A673 (cell line): ENCODE measurements at regions not wholly inside any gene's neighbourhood (a gene's known extent, or its start where the extent isn't known, plus 50 kb on each side); places are given as distances from the start of the nearest gene placed in this dataset.

ENCODE experiments used
- BruUV-seq: library from RNA; stranded (reverse); fragments of 400-500 nt; replicated peaks from 2 replicates; lab custom pipeline; 2021; lab: Mats Ljungman, UMichigan
- CTCF ChIA-PET: fragments of 300-600 bp; sonication (Branson Sonifier 250); formaldehyde crosslinking; loops from one replicate; lab custom pipeline; 2022; ENCODE audit warnings: antibody characterized with exemption; lab: Charles Lee
- POLR2A ChIA-PET: fragments of 300-600 bp; sonication (Branson Sonifier 250); formaldehyde crosslinking; loops from one replicate; lab custom pipeline; 2022; ENCODE audit warnings: antibody characterized with exemption; ENCODE audit not compliant: low non-redundant PET; lab: Charles Lee
- DNase-seq: peaks from one replicate; pipeline ENCODE4 v3.0.0-alpha.2; 2015; ENCODE audit warnings: low spot score
- H3K27ac ChIP-seq: fragments of 200-600 bp; sonication (generic); 2 replicates; pipeline ENCODE4 v1.5.1; 2016; ENCODE audit warnings: mixed run types, low read depth, mild to moderate bottlenecking, mixed read lengths, antibody characterized with exemption, low read length; ENCODE audit not compliant: poor library complexity, severe bottlenecking
- H3K27me3 ChIP-seq: fragments of 200-600 bp; sonication (generic); replicated peaks from 2 replicates; pipeline ENCODE4 v1.6.1; 2017; ENCODE audit warnings: mixed run types, low read depth, mild to moderate bottlenecking, mixed read lengths, antibody characterized with exemption, low read length; ENCODE audit not compliant: insufficient read depth, poor library complexity
- H3K36me3 ChIP-seq: fragments of 200-600 bp; sonication (generic); 2 replicates; pipeline ENCODE4 v1.6.1; 2016; ENCODE audit warnings: mixed run types, mild to moderate bottlenecking, mixed read lengths, antibody characterized with exemption, low read length; ENCODE audit not compliant: insufficient read depth, poor library complexity, severe bottlenecking
- H3K4me1 ChIP-seq: fragments of 200-600 bp; sonication (generic); 2 replicates; pipeline ENCODE4 v1.6.1; 2017; ENCODE audit warnings: mixed run types, mild to moderate bottlenecking, mixed read lengths, antibody characterized with exemption, low read length; ENCODE audit not compliant: insufficient read depth, poor library complexity, severe bottlenecking
- H3K4me3 ChIP-seq: fragments of 200-600 bp; sonication (generic); 2 replicates; pipeline ENCODE4 v1.5.1; 2016; ENCODE audit warnings: low read depth, mixed run types, mild to moderate bottlenecking, mixed read lengths, low read length; ENCODE audit not compliant: poor library complexity, severe bottlenecking
- H3K9me3 ChIP-seq: fragments of 200-600 bp; sonication (generic); 2 replicates; pipeline ENCODE4 v1.6.1; 2016; ENCODE audit warnings: mixed run types, low read depth, mild to moderate bottlenecking, mixed read lengths, antibody characterized with exemption, low read length; ENCODE audit not compliant: poor library complexity, severe bottlenecking
- CTCF ChIP-seq: fragments of 300-800, 200-600 bp; sonication (generic); conservative IDR thresholded peaks from 2 replicates; pipeline ENCODE4 v1.5.1; 2017; ENCODE audit warnings: low read depth, mild to moderate bottlenecking, antibody characterized with exemption, low read length, moderate library complexity, mixed read lengths
- EZH2 ChIP-seq: fragments of 200-600 bp; sonication (generic); IDR thresholded peaks from 2 replicates; pipeline ENCODE4 v1.6.1; 2017; ENCODE audit warnings: borderline replicate concordance, low read depth, mild to moderate bottlenecking, mixed read lengths, antibody characterized with exemption, low read length; ENCODE audit not compliant: poor library complexity, severe bottlenecking
- intact Hi-C: fragments of 100-400 bp; cut with micrococcal nuclease; formaldehyde crosslinking; loops from one replicate; pipeline ENCODE4 v1.10.0; 2022; ENCODE audit not compliant: unreplicated experiment

GRCh38 chr1:218699865-218700264 lies 354.7 kb downstream of the TGFB2 start:
- BruUV-seq: no TSS peak
- peaks cover 72% of the 10 kb centered on the region for H3K27me3 ChIP-seq
- ChIA-PET CTCF (no interaction called here), POLR2A (no interaction called here)
- intact Hi-C loops: no loop called here
- H3K27ac ChIP-seq: no peak overlapping the region
- H3K36me3 ChIP-seq: no peaks in the 10 kb centered on the region
- H3K4me3 ChIP-seq: no peak overlapping the region
- TF ChIP-seq EZH2: no peak
- TF ChIP-seq CTCF: no peak
- DNase-seq: no peak
- H3K4me1 ChIP-seq: no peaks in the 10 kb centered on the region
- H3K9me3 ChIP-seq: no peaks in the 10 kb centered on the region

- BruUV-seq: no TSS peak
- ChIA-PET CTCF (no interaction called here), POLR2A (interaction anchor here (0.7 kb wide), 1 partner anchor 311 kb away, joined by 4 read pairs; no protein-coding TSS in a partner anchor)
- TF ChIP-seq EZH2: no peak
- TF ChIP-seq CTCF: no peak
- intact Hi-C loops: no loop called here
- DNase-seq: no peak
- H3K27ac ChIP-seq: no peak overlapping the region
- H3K36me3 ChIP-seq: no peaks in the 10 kb centered on the region
- no peak overlapping the region for H3K4me3 ChIP-seq
- no peaks in the 10 kb centered on the region for H3K9me3 ChIP-seq
- peaks cover 64% of the 10 kb centered on the region for H3K27me3 ChIP-seq
- no peaks in the 10 kb centered on the region for H3K4me1 ChIP-seq
Measured at GRCh38 chr1:218700666-218701065, 355.5 kb downstream of the TGFB2 start.

GRCh38 chr1:218701131-218701530 lies 356.0 kb downstream of the TGFB2 start:
- Histone ChIP-seq H3K36me3 (no peaks in the 10 kb centered on the region), H3K4me1 (no peaks in the 10 kb centered on the region), H3K4me3 (no peak overlapping the region), H3K9me3 (no peaks in the 10 kb centered on the region), H3K27me3 (peaks cover 59% of the 10 kb centered on the region), H3K27ac (no peak overlapping the region)
- TF ChIP-seq EZH2: no peak
- no peak for TF ChIP-seq CTCF
- CTCF ChIA-PET: no interaction called here
- POLR2A ChIA-PET: interaction anchor here (0.7 kb wide), 1 partner anchor 311 kb away, joined by 4 read pairs; no protein-coding TSS in a partner anchor
- DNase-seq: no peak
- intact Hi-C loops: no loop called here
- no TSS peak for BruUV-seq
